ENCODE measurements at regions not wholly inside any gene's neighbourhood (a gene's known extent, or its start where the extent isn't known, plus 50 kb on each side); places are given as distances from the start of the nearest gene placed in this dataset.

DNA sequence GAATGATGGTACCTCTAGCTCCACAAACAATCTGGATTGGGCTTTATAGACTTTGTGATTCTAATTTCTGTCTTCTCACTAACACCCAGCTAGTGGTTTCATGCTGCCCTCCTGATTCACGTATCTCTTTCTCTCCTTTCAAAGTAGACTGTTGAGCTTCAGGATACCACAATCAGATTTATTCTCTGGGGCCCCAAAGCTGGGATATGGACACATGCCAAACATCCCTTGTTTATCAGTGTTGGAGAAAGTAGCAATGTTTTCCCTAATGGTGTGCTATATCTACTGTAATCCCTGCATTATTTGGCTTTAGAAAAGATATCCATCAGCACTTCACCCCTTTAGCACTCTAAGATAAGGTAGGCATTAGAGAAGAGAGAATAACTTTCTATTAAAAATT, 361.0 kb downstream of the FGF10 start:
- TF ChIP-seq, protein P1, sequence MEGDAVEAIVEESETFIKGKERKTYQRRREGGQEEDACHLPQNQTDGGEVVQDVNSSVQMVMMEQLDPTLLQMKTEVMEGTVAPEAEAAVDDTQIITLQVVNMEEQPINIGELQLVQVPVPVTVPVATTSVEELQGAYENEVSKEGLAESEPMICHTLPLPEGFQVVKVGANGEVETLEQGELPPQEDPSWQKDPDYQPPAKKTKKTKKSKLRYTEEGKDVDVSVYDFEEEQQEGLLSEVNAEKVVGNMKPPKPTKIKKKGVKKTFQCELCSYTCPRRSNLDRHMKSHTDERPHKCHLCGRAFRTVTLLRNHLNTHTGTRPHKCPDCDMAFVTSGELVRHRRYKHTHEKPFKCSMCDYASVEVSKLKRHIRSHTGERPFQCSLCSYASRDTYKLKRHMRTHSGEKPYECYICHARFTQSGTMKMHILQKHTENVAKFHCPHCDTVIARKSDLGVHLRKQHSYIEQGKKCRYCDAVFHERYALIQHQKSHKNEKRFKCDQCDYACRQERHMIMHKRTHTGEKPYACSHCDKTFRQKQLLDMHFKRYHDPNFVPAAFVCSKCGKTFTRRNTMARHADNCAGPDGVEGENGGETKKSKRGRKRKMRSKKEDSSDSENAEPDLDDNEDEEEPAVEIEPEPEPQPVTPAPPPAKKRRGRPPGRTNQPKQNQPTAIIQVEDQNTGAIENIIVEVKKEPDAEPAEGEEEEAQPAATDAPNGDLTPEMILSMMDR (IDR thresholded peaks at IDR 0.05): no peak
- no peak for TF ChIP-seq EP300 (IDR thresholded peaks at IDR 0.05)

All from stomach (tissue), 4 donors.